Fibroblast of mammary gland (primary cell): ENCODE measurements at regions not wholly inside any gene's neighbourhood (a gene's known extent, or its start where the extent isn't known, plus 50 kb on each side); places are given as distances from the start of the nearest gene placed in this dataset.

Experiments used
- DNase-seq: peaks from one replicate; pipeline ENCODE4 v3.0.0-alpha.2; 2010; ENCODE audit warnings: low read depth
- H3K4me3 ChIP-seq: 2 replicates; pipeline ENCODE4 v1.5.1; 2011; ENCODE audit warnings: low read depth, mild to moderate bottlenecking, low read length, moderate library complexity; ENCODE audit not compliant: control insufficient read depth
- TF ChIP-seq, protein P1 (sequence below): conservative IDR thresholded peaks from 2 replicates; pipeline ENCODE4 v1.5.1; 2011; ENCODE audit warnings: low read depth, low read length, inconsistent platforms; ENCODE audit not compliant: control insufficient read depth, insufficient read depth

- DNase-seq: no peak
- H3K4me3 ChIP-seq: no peak overlapping the region
- TF ChIP-seq, protein P1, sequence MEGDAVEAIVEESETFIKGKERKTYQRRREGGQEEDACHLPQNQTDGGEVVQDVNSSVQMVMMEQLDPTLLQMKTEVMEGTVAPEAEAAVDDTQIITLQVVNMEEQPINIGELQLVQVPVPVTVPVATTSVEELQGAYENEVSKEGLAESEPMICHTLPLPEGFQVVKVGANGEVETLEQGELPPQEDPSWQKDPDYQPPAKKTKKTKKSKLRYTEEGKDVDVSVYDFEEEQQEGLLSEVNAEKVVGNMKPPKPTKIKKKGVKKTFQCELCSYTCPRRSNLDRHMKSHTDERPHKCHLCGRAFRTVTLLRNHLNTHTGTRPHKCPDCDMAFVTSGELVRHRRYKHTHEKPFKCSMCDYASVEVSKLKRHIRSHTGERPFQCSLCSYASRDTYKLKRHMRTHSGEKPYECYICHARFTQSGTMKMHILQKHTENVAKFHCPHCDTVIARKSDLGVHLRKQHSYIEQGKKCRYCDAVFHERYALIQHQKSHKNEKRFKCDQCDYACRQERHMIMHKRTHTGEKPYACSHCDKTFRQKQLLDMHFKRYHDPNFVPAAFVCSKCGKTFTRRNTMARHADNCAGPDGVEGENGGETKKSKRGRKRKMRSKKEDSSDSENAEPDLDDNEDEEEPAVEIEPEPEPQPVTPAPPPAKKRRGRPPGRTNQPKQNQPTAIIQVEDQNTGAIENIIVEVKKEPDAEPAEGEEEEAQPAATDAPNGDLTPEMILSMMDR: no peak
Observed at GRCh38 chr20:41726727-41727126, 108.5 kb upstream of the CHD6 start.

- TF ChIP-seq, protein P1: no peak
- no peak overlapping the region for H3K4me3 ChIP-seq
- DNase-seq: no peak
Observed at GRCh38 chr20:41719151-41719550, 101.0 kb upstream of the CHD6 start.

GRCh38 chr20:41717483-41717882 is 99.3 kb upstream of the CHD6 start:
- TF ChIP-seq, protein P1: no peak
- DNase-seq: peak; percentile 41
- H3K4me3 ChIP-seq: no peak overlapping the region

DNA sequence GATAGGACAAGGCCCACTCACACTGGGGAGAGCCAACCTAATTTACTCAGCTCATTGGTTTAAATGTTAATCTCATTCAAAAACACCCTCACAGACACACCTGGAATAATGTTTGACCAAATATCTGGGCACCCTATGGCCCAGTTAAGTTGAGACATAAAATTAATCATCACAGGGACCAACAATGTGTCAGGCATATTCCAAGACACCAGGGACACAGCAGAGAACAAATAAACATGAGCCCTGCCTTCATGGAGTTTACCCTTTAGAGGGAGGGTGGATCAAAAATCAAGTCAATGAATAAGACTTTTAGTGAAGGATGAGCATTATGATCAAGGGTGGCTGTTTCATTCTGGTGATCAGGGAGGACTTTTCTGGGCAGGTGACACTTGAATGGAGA is 98.7 kb upstream of the CHD6 start:
- TF ChIP-seq, protein P1: no peak
- no peak overlapping the region for H3K4me3 ChIP-seq
- DNase-seq: no peak

- peak; percentile 61 for DNase-seq
- no peak overlapping the region for H3K4me3 ChIP-seq
- TF ChIP-seq, protein P1: no peak
Observed at GRCh38 chr20:41716436-41716835, 98.3 kb upstream of the CHD6 start.

- H3K4me3 ChIP-seq: no peak overlapping the region
- TF ChIP-seq, protein P1: no peak
- DNase-seq: no peak
Observed at GRCh38 chr20:41715526-41715925, 97.3 kb upstream of the CHD6 start.

DNA sequence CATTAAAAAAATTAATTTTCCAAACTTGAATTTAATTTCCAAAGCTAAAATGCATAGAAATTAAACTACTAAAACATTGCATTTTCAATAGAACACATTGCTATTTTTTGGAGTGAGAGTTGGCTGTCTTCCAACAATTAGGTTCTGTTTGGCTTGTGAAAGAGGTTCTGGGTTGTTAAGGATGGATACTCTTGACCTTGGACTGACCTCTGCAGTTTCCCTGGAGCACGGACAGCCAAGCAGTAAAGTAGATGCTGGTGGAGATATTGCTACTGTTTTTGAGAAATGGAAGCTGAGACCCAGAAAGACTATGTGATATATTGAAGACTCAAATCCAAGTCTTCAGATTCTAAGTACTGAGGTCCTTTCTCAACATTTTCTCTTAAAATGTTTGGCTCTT is 95.9 kb upstream of the CHD6 start:
- DNase-seq: no peak
- TF ChIP-seq, protein P1: no peak
- H3K4me3 ChIP-seq: no peak overlapping the region
